Keratinocyte (primary cell): ENCODE measurements at regions not wholly inside any gene's neighbourhood (a gene's known extent, or its start where the extent isn't known, plus 50 kb on each side); places are given as distances from the start of the nearest gene placed in this dataset.

Experiments
- CTCF ChIP-seq, 3 experiments: IDR thresholded peaks in 1 of 3; conservative IDR thresholded peaks in 1 of 3; optimal IDR thresholded peaks in 1 of 3; 2 replicates in 2 of 3; 3 replicates in 1 of 3; pipeline versions ENCODE3 to v1.5.1; 2011; ENCODE audit warnings: low read length in 3 of 3, mild to moderate bottlenecking in 3 of 3, moderate library complexity in 2 of 3, control low read depth in 1 of 3, inconsistent platforms in 1 of 3; ENCODE audit not compliant: insufficient read depth in 2 of 3; ENCODE audit errors: extremely low read depth in 1 of 3
- EZH2 ChIP-seq: IDR thresholded peaks from one replicate; pipeline ENCODE4 v1.6.1; 2012; ENCODE audit warnings: inconsistent platforms, mild to moderate bottlenecking, low read length, moderate library complexity

- TF ChIP-seq CTCF (optimal IDR thresholded peaks at IDR 0.05 in 1 of 3, IDR thresholded peaks at IDR 0.05 in 1 of 3, conservative IDR thresholded peaks at IDR 0.05 in 1 of 3; ENCODE audit: extremely low read depth in 1 of 3, insufficient read depth in 2 of 3, low read length in 3 of 3): no peak
- TF ChIP-seq EZH2: no peak
These were observed 367.2 kb downstream of the ZFHX3 start for GRCh38 chr16:72680732-72681131.
